GM21619 (cell line): ENCODE measurements at regions not wholly inside any gene's neighbourhood (a gene's known extent, or its start where the extent isn't known, plus 50 kb on each side); places are given as distances from the start of the nearest gene placed in this dataset.

Experiments used
- ATAC-seq: cut with Tn5 transposase; IDR thresholded peaks from one replicate; pipeline ENCODE4 v1.9.1; 2021; ENCODE audit not compliant: unreplicated experiment

- ATAC-seq: no peak
These were observed 572.3 kb downstream of the IRS1 start for GRCh38 chr2:226227341-226227740.

- ATAC-seq: no peak
These were observed 575.9 kb downstream of the IRS1 start for GRCh38 chr2:226223704-226224103.

- ATAC-seq: no peak
These were observed 579.1 kb downstream of the IRS1 start for GRCh38 chr2:226220511-226220910.

- ATAC-seq: no peak
These were observed 582.4 kb downstream of the IRS1 start for GRCh38 chr2:226217191-226217590.

GRCh38 chr2:226216575-226216974 lies 583.0 kb downstream of the IRS1 start:
- ATAC-seq: no peak

- peak; percentile 91 for ATAC-seq
These were observed 583.6 kb downstream of the IRS1 start for GRCh38 chr2:226215902-226216503.

- ATAC-seq: no peak
These were observed 585.9 kb downstream of the IRS1 start for GRCh38 chr2:226213717-226214116.

- no peak for ATAC-seq
These were observed 588.2 kb downstream of the IRS1 start for GRCh38 chr2:226211439-226211838.

- ATAC-seq: no peak
These were observed 590.9 kb downstream of the IRS1 start for GRCh38 chr2:226208726-226209125.

GRCh38 chr2:226207671-226208070 lies 591.9 kb downstream of the IRS1 start:
- no peak for ATAC-seq

GRCh38 chr2:226199555-226199954 lies 600.1 kb downstream of the IRS1 start:
- no peak for ATAC-seq

- no peak for ATAC-seq
These were observed 600.7 kb downstream of the IRS1 start for GRCh38 chr2:226198956-226199355.

GRCh38 chr2:226190479-226191252 lies 609.0 kb downstream of the IRS1 start:
- ATAC-seq: no peak

GRCh38 chr2:226189061-226189460 lies 610.6 kb downstream of the IRS1 start:
- ATAC-seq: no peak

GRCh38 chr2:226187616-226188015 lies 612.0 kb downstream of the IRS1 start:
- no peak for ATAC-seq

GRCh38 chr2:226187156-226187555 lies 612.5 kb downstream of the IRS1 start:
- ATAC-seq: no peak

- no peak for ATAC-seq
These were observed 613.9 kb downstream of the IRS1 start for GRCh38 chr2:226185616-226186211.

- no peak for ATAC-seq
These were observed 614.5 kb downstream of the IRS1 start for GRCh38 chr2:226184940-226185615.

GRCh38 chr2:226184540-226184939 lies 615.1 kb downstream of the IRS1 start:
- no peak for ATAC-seq

GRCh38 chr2:226183550-226183949 lies 616.1 kb downstream of the IRS1 start:
- no peak for ATAC-seq

GRCh38 chr2:226183033-226183432 lies 616.6 kb downstream of the IRS1 start:
- no peak for ATAC-seq

- no peak for ATAC-seq
These were observed 617.7 kb downstream of the IRS1 start for GRCh38 chr2:226181909-226182308.
